ENCODE measurements at regions not wholly inside any gene's neighbourhood (a gene's known extent, or its start where the extent isn't known, plus 50 kb on each side); places are given as distances from the start of the nearest gene placed in this dataset.

GRCh38 chr1:31502926-31503511, 73.3 kb upstream of the TINAGL1 start:
- Histone ChIP-seq H3K4me3 (ENCODE audit: insufficient read depth, low read length, poor library complexity, severe bottlenecking) (no peak overlapping the region), H3K36me3 (ENCODE audit: low read length) (no peaks in the 10 kb centered on the region), H3K27me3 (ENCODE audit: low read length) (no peaks in the 10 kb centered on the region), H3K4me2 (ENCODE audit: low read depth, low read length, poor library complexity, severe bottlenecking) (no peak overlapping the region), H3K79me2 (ENCODE audit: insufficient read depth, low read length) (no peaks in the 10 kb centered on the region), H3K9me2 (replicated peaks; ENCODE audit: insufficient read depth, low read length) (no peaks in the 10 kb centered on the region), H3F3A (ENCODE audit: insufficient read depth) (no peaks in the 10 kb centered on the region), H3K9ac (ENCODE audit: low read length) (no peak overlapping the region), H4K20me1 (ENCODE audit: low read depth, low read length) (no peaks in the 10 kb centered on the region), H3K27ac (ENCODE audit: low read depth, low read length) (no peak overlapping the region), H2AFZ (ENCODE audit: low read depth, low read length, severe bottlenecking) (no peak overlapping the region), H3K9me3 (ENCODE audit: insufficient read depth, low read length) (no peaks in the 10 kb centered on the region)
- TF ChIP-seq EZH2phosphoT487 (conservative IDR thresholded peaks at IDR 0.05; ENCODE audit: low read length): no peak
- no peak for TF ChIP-seq CTCF (IDR thresholded peaks at IDR 0.05; ENCODE audit: insufficient read depth, low read length, poor library complexity, severe bottlenecking)

- no peak overlapping the region for H3K27ac ChIP-seq (ENCODE audit: low read depth, low read length)
- H3K9ac ChIP-seq (ENCODE audit: low read length): no peak overlapping the region
- no peak overlapping the region for H3K4me2 ChIP-seq (ENCODE audit: low read depth, low read length, poor library complexity, severe bottlenecking)
- no peak for TF ChIP-seq EZH2phosphoT487 (conservative IDR thresholded peaks at IDR 0.05; ENCODE audit: low read length)
- no peak for TF ChIP-seq CTCF (IDR thresholded peaks at IDR 0.05; ENCODE audit: insufficient read depth, low read length, poor library complexity, severe bottlenecking)
- no peaks in the 10 kb centered on the region for H3K9me3 ChIP-seq (ENCODE audit: insufficient read depth, low read length)
- H3K4me3 ChIP-seq (ENCODE audit: insufficient read depth, low read length, poor library complexity, severe bottlenecking): no peak overlapping the region
- H2AFZ ChIP-seq (ENCODE audit: low read depth, low read length, severe bottlenecking): no peak overlapping the region
- no peaks in the 10 kb centered on the region for H3K79me2 ChIP-seq (ENCODE audit: insufficient read depth, low read length)
- no peaks in the 10 kb centered on the region for H4K20me1 ChIP-seq (ENCODE audit: low read depth, low read length)
- no peaks in the 10 kb centered on the region for H3F3A ChIP-seq (ENCODE audit: insufficient read depth)
- no peaks in the 10 kb centered on the region for H3K36me3 ChIP-seq (ENCODE audit: low read length)
- no peaks in the 10 kb centered on the region for H3K27me3 ChIP-seq (ENCODE audit: low read length)
- no peaks in the 10 kb centered on the region for H3K9me2 ChIP-seq (replicated peaks; ENCODE audit: insufficient read depth, low read length)
These were observed 72.7 kb upstream of the TINAGL1 start for GRCh38 chr1:31503570-31503969.

GRCh38 chr1:31504001-31504400, 72.3 kb upstream of the TINAGL1 start:
- TF ChIP-seq CTCF (IDR thresholded peaks at IDR 0.05; ENCODE audit: insufficient read depth, low read length, poor library complexity, severe bottlenecking) (no peak), EZH2phosphoT487 (conservative IDR thresholded peaks at IDR 0.05; ENCODE audit: low read length) (no peak)
- H3K9ac ChIP-seq (ENCODE audit: low read length): no peak overlapping the region

More at GRCh38 chr1:31504001-31504400, 72.3 kb upstream of the TINAGL1 start:
- Histone ChIP-seq H3K79me2 (ENCODE audit: insufficient read depth, low read length) (no peaks in the 10 kb centered on the region), H3K27ac (ENCODE audit: low read depth, low read length) (no peak overlapping the region), H3K9me3 (ENCODE audit: insufficient read depth, low read length) (no peaks in the 10 kb centered on the region), H3K9me2 (replicated peaks; ENCODE audit: insufficient read depth, low read length) (no peaks in the 10 kb centered on the region), H3K4me3 (ENCODE audit: insufficient read depth, low read length, poor library complexity, severe bottlenecking) (no peak overlapping the region), H3K27me3 (ENCODE audit: low read length) (no peaks in the 10 kb centered on the region), H3F3A (ENCODE audit: insufficient read depth) (no peaks in the 10 kb centered on the region), H3K4me2 (ENCODE audit: low read depth, low read length, poor library complexity, severe bottlenecking) (no peak overlapping the region), H3K36me3 (ENCODE audit: low read length) (no peaks in the 10 kb centered on the region), H2AFZ (ENCODE audit: low read depth, low read length, severe bottlenecking) (no peak overlapping the region), H4K20me1 (ENCODE audit: low read depth, low read length) (no peaks in the 10 kb centered on the region)

All from SU-DHL-6 (cell line).